Cardiac fibroblast (primary cell): ENCODE measurements at regions not wholly inside any gene's neighbourhood (a gene's known extent, or its start where the extent isn't known, plus 50 kb on each side); places are given as distances from the start of the nearest gene placed in this dataset.

Source experiments
- DNase-seq, 2 donors: peaks; one replicate each; pipeline versions ENCODE4 v3.0.0 to v3.0.0-alpha.2; 2010; ENCODE audit warnings: low read depth in 2 of 2
- H3K4me3 ChIP-seq, 2 donors: replicated peaks in 1 of 2; 1 replicate in 1 of 2; 2 replicates in 1 of 2; pipeline ENCODE4 v1.5.1; 2011; ENCODE audit warnings: low read depth in 2 of 2, low read length in 2 of 2, mild to moderate bottlenecking in 2 of 2, moderate library complexity in 1 of 2
- TF ChIP-seq, protein P1 (sequence below): IDR thresholded peaks from one replicate; pipeline ENCODE4 v1.5.1; 2011; ENCODE audit warnings: low read depth, mild to moderate bottlenecking, low read length, inconsistent platforms

DNA sequence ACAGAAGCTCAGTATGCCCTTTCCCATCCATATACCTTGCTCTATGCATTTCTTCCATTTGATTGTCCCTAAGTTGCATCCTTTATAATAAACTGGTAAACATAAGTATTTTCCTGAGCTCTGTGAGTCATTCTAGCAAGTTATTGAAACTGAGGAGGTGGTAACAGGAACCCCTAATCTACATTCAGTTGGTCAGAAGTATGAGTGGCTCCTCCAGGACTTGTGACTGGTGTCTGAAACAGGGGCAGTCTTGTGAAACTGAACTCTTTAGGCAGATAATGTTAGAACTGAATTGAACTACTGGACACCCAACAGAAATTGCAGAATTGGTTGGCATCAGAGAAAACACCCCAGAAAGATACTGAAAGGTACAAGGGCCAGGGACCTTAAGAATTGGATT, 133.1 kb upstream of the POU5F2 start:
- peak in 1 of 2 donors; percentile 8 for DNase-seq
- TF ChIP-seq, protein P1, sequence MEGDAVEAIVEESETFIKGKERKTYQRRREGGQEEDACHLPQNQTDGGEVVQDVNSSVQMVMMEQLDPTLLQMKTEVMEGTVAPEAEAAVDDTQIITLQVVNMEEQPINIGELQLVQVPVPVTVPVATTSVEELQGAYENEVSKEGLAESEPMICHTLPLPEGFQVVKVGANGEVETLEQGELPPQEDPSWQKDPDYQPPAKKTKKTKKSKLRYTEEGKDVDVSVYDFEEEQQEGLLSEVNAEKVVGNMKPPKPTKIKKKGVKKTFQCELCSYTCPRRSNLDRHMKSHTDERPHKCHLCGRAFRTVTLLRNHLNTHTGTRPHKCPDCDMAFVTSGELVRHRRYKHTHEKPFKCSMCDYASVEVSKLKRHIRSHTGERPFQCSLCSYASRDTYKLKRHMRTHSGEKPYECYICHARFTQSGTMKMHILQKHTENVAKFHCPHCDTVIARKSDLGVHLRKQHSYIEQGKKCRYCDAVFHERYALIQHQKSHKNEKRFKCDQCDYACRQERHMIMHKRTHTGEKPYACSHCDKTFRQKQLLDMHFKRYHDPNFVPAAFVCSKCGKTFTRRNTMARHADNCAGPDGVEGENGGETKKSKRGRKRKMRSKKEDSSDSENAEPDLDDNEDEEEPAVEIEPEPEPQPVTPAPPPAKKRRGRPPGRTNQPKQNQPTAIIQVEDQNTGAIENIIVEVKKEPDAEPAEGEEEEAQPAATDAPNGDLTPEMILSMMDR, result no peak
- H3K4me3 ChIP-seq, result no peak overlapping the region

DNA sequence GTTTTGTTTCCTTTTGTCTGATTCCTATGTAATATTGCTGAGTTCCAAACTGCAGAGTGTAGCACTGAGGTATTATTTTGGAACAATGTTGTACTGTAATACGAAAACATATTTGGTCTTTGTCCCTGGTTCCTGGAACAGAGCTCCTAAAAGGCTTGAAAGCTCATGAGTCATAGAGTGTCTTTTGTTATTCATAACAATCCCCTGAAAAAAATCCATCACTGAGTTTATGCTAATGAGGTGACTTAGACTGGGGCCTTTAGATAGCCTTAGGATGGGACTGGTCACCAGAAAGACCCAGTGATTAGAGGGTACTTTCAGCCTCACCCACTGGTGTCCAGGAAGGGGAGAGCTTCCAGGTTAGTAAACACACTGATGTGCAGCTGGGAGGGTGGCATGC, 132.7 kb upstream of the POU5F2 start:
- TF ChIP-seq, protein P1, result no peak
- DNase-seq, result peak; percentile 25 to 77
- no peak overlapping the region for H3K4me3 ChIP-seq

DNA sequence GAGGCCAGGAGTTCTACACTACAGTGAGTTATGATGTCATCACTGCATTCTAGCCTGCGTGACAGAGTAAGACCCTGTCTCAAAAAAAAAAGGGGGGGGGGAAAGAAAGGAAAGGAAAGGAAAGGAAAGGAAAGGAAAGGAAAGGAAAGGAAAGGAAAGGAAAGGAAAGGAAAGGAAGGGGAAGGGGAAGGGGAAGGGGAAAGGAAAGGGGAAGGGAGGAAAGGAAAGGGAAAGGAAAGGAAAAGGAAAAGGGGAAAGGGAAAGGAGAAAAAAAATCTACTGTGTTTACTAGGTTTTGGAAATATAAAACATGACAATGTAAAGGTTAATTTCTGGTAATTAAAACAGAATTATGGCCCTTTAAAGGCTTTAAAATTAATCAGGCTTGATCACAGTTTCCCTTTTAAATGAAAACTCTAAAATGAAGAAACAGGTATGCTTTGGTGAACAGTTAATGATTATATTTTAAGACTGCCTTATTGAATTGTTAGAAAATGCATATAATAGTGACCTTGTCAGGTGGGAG, 131.9 kb upstream of the POU5F2 start:
- TF ChIP-seq, protein P1, result no peak
- DNase-seq, result no peak

DNA sequence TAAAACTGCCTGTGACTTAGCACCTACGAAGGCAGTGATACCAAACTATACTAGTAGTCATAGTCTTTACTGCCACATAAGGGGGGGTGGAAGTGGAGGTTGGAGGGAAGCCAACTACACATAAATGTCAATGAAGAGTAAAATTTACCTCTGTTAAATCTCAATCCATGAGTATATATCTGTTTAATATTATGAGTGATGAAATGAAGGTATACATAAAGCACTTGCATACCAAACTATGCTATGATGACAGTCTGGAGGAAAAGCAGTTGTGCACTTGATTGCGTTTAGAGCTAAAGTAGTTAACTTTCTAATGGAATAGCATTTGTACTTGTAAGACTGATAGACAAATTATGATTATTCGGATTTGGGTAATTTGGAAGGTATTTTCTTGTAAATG, 129.2 kb upstream of the POU5F2 start:
- TF ChIP-seq, protein P1, result no peak
- no peak overlapping the region for H3K4me3 ChIP-seq
- no peak for DNase-seq

More for the DNA sequence above, 131.9 kb upstream of the POU5F2 start:
- no peak overlapping the region for H3K4me3 ChIP-seq

DNA sequence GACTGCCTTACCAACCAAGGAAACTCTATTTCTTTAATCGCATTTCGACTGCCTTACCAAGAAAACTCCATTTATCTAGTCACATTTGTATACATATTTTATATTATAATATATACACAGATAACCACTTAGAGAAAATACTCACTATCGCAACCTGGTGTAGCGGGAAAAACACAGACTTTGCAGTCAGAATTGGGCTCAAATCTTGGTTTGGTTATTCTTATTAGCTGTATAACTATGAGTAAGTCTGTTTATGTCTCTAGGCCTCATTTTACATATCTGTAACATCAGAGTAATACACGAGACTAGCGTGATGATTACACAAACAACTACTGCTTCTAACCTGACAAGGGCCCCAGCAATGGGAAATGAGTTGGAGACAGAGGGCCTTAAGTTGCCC, 127.5 kb upstream of the POU5F2 start:
- DNase-seq, result no peak
- TF ChIP-seq, protein P1, result no peak
- no peak overlapping the region for H3K4me3 ChIP-seq

DNA sequence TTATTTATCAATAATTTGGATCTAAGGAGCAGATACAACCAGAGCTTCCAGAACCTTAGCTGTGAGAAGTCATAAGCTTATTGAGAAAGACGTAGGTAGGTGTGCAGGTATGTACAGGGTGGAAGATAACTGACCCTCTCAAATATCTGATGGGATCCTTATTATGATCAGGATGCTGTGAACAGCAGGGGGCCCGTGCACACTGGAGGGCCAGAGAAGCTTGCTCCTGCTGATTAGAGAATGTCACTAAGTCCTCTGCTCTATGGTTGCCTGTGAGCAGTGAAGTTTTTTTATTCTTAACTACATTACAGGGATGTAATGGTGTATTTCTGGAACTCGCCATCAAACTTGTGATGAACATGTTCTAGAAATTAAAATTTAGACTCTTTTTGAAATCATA, 108.9 kb upstream of the POU5F2 start:
- no peak for DNase-seq
- TF ChIP-seq, protein P1, result no peak
- no peak overlapping the region for H3K4me3 ChIP-seq

DNA sequence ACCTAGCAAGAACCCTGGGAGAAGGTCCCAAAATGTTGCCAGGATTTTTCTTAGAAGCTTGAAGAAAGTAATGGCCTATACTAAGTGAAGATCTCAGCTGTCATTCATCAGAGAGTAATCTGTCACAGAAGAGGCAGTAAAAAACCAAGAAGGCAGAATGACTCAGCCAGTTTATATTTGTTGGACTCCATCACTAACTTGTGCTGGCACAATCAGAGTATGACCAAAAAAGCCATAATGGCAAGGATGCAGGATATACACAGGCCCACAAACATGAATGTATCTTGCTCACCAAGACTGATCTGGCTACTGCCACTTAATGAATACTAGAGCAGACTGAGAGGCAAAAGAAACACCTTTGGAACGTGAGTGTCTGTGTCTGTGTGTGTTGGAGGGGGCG, 104.0 kb upstream of the POU5F2 start:
- TF ChIP-seq, protein P1, result no peak
- no peak overlapping the region for H3K4me3 ChIP-seq
- no peak for DNase-seq
